Fibroblast of upper back skin (primary cell): ENCODE measurements at regions not wholly inside any gene's neighbourhood (a gene's known extent, or its start where the extent isn't known, plus 50 kb on each side); places are given as distances from the start of the nearest gene placed in this dataset.

Experiments used
- DNase-seq: peaks from one replicate; pipeline ENCODE4 v3.0.0-alpha.2; 2013

GRCh38 chr3:189049458-189050236 is 122.1 kb upstream of the TPRG1 start:
- DNase-seq: no peak

DNA sequence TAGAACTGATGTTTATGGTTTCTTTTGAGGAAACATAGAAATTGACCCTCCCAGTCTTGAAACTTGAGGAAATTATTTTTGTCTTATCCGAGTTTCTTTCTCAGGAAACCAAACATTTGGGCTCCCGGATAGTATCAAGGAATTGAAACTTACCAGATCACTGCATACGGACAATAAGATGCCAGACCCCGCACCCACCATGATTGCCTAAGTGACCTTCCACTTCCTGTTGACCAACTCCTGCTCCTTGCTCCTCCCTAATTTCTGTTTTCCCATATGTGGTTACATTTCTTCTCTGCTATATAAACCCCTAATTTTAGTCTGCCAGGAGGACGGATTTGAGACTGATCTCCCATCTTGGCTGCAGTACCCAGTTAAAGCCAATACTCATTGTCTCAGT is 118.4 kb upstream of the TPRG1 start:
- DNase-seq: no peak

- DNase-seq: no peak
Observed at GRCh38 chr3:189056646-189057335, 115.0 kb upstream of the TPRG1 start.

DNA sequence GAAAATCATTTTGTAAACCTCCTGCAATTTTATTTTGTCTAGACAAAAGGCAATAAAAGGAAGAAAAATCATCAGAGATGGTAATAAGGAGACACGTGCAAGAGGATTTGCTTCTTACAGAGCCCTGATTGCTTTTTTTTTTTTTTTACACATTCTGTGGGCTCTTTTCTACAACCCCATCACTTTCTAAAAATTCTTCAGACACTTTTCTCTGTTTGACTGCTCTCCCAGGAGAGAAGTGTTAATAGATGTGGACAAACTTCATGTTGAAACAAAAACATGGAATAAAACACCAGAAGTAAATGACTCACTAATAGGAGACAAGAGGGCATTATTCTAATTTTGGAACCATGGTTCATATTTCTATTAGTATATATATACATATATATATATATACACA is 114.4 kb upstream of the TPRG1 start:
- DNase-seq: no peak

DNA sequence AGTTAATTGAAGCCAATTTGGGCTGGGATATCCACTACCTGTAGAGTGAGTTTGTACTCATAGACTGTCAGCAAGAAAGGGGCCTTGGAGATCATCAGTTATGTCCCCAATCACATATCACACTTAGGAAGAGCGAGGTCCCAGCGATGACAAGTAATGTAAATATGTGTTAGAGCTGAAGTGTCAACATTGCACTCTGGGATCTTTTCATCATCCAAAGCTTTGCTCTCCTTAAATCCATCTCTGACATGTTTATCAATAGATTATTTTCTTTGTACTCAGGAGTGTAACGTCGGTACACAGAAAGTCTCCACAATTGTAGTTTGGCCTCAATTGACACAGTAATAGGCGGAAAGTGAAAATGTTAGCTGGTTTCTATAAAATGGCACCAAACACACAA is 113.7 kb upstream of the TPRG1 start:
- no peak for DNase-seq

DNA sequence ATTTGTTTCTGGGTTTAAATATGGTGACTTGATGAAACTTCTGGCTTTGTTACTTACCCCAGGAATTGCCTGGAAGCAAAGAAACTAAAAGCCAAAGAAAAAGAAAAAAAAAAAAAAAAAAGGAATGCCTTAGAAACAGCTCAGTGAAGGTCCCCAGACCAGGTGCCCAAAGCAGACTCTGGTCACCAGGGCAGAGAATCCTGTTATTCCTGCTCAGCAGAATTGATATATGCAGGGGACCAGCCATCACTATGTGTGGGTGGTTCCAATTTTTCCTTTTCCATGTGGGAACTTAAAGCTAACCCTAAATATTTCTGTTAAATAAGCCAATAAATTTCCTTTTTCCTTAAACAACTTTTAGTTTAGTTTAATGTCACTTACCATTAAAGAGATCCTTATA is 100.8 kb upstream of the TPRG1 start:
- DNase-seq: no peak

GRCh38 chr3:189071446-189071845 is 100.3 kb upstream of the TPRG1 start:
- no peak for DNase-seq

GRCh38 chr3:189076449-189076848 is 95.3 kb upstream of the TPRG1 start:
- no peak for DNase-seq

- no peak for DNase-seq
Observed at GRCh38 chr3:189080745-189081144, 91.0 kb upstream of the TPRG1 start.

DNA sequence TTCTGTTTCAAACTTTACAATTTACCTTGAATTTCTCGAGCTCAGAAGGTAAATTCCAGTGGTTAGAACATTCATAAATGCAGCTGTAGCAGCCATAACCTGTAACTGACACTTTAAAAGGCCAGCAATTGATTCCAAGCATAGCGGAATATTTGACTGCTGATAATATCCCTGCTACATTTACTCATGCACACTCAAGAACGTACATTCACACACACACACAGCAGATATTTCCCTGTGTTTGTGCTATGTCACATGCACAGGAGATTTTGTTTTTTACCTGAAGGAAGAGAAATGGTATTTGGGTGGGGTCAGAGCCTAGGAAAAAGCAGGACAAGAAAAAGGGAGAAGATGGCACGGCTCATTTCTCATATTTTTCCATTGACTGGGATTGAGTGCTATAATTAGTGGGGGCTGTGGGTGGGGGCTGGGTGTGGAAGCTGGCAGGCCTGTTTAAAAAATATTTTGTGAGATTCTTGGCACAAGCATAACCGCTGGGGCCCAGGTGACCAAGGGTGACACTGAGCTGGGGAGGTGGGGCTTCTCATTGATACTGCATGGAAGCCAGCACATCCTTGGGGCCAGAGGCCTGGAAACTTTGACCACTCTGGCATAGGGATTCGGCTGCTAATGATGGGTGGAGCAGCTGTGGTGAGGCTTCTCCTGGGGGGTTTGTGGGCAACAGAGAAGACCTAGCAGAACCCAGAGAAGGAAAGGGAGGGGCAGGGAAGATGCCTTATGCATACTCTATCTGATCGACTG is 88.9 kb upstream of the TPRG1 start:
- no peak for DNase-seq

- no peak for DNase-seq
Observed at GRCh38 chr3:189084620-189085019, 87.2 kb upstream of the TPRG1 start.

GRCh38 chr3:189092547-189092946 is 79.2 kb upstream of the TPRG1 start:
- no peak for DNase-seq

- no peak for DNase-seq
Observed at GRCh38 chr3:189094539-189094938, 77.2 kb upstream of the TPRG1 start.

- DNase-seq: no peak
Observed at GRCh38 chr3:189096092-189096491, 75.7 kb upstream of the TPRG1 start.

DNA sequence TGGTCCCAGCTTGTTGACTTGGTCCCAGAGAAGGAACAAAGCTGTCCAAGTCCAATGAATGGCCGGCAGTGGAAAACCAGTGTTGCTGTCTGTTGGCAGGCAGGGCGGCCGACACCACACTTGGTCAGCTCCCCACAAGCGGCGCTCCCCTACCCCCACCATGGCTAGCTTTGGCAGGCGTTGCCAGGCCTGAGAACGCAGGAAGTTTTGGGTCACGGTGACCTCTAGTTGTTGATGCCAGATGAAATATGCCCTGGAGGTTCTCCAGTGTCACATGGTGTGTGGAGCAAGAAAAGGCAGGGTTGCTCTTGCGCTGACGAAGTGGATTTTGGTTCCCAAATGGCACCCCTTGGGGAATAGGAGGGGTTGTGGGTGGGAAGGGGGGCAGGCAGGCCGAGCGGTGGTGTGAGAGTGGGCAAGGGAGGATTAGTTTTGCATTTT is 72.7 kb upstream of the TPRG1 start:
- no peak for DNase-seq

DNA sequence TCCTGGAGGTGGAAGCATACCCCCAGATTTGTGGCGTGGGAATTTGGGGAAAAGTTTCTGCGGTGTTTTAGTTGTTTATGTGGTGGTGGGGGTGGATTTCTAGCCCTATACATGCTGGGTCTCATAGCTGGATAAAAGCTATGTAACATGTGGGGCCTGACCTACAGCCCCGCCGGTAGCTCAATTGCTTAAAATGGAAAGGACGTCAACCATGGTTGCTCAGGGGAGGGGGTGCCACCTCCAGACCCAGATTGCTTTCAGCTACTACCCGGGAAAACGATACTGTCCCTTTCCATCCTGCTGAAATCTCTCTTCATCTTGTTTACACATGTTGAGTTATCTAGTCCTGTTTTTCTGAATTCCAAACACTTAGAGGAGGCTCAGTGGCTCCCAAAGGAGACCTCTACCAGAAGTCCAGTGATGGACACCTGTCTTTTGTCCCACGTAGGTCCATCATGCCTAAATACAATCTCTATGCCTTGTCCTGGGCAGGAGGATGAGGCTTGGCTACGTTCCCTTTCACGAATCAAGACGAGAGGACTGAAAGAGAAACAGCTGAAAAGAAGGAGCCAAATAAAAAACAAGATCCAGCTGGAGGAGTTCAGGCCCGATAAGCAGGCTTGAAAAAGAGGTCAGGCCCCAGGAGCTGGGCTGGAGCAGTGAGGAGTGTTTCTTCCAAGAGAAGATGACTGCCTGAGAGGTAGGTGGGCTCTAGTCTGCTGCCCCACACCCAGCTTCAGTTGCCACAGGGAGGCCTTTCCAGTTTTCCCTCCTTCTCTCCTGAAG is 72.1 kb upstream of the TPRG1 start:
- DNase-seq: no peak

GRCh38 chr3:189100866-189101265 is 70.9 kb upstream of the TPRG1 start:
- no peak for DNase-seq

- no peak for DNase-seq
Observed at GRCh38 chr3:189101594-189101993, 70.2 kb upstream of the TPRG1 start.

DNA sequence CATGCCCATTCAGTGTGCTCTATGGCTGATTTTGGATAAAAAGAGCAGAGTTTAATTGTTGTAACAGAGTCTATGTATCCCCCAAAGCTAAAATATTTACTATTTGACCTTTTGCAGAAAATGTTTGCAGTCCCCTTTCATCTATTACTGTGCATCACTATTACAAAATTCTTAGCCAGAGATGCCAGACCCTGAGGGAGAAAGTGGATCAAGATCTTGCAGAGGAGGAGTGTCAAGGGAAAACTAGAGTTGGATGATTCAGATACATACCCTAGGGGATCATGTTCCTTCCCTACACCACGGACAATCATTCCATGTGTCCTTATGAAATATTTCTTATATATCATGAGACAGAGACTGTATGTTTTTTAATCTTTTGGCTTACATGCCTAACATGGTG is 68.6 kb upstream of the TPRG1 start:
- DNase-seq: peak; percentile 20

- peak; percentile 74 for DNase-seq
Observed at GRCh38 chr3:189108067-189108466, 63.7 kb upstream of the TPRG1 start.

GRCh38 chr3:189108735-189109134 is 63.0 kb upstream of the TPRG1 start:
- no peak for DNase-seq

DNA sequence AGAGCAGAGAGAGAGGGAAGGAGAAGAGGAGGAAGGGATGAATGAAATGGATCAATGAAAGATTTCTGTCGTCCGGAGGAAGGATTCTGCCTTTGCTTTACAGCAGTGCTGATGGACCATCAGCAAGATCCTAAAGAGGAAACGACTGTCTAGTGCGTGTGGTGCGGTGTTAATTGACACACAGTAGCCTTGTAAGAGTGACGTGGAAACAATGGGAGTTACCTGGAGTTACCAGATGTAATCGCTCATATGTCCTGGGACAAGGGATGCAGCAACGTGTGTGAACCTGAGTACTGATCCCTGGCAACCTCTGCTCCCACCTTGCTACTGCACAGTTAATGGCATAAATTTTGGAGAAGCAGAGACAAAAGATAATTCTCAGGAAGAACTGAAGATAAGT is 62.6 kb upstream of the TPRG1 start:
- DNase-seq: no peak

- DNase-seq: no peak
Observed at GRCh38 chr3:189117087-189117486, 54.7 kb upstream of the TPRG1 start.
